HS-5 (cell line): ENCODE measurements at regions not wholly inside any gene's neighbourhood (a gene's known extent, or its start where the extent isn't known, plus 50 kb on each side); places are given as distances from the start of the nearest gene placed in this dataset.
"Not testable (repeated sequence)": the region's sequence is repeated elsewhere in the genome, so short reads cannot be mapped to it uniquely, and the experiment has no call there.

Experiments used
- DNase-seq: peaks from one replicate; pipeline ENCODE4 v3.0.0-alpha.2; 2012; ENCODE audit warnings: low read depth

- not testable (repeated sequence) for DNase-seq
These were observed 294.7 kb upstream of the TEKT4 start for GRCh38 chr2:94576486-94576885.

GRCh38 chr2:94577160-94577559 is 294.1 kb upstream of the TEKT4 start:
- DNase-seq, result peak; percentile 16

DNA sequence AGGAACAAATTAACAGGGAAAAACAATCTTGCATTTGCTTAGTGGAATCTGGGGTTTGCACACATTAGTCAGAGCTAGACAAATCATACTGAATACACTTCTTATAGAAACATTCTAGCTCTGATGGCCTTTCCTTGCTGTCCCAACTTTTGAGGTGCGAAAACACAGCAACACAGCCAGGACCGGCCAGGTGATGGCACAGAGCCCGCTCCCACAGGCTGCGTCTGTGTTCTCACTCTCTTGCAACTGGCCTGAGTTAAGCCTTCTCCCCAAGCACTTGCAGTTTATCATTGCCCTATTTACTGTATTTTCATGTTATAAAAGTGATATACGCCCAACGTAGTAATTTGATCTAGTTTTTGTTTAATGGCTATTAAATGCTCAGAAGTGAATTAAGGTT is 292.0 kb upstream of the TEKT4 start:
- not testable (repeated sequence) for DNase-seq

- DNase-seq, result peak; percentile 4
These were observed 288.0 kb upstream of the TEKT4 start for GRCh38 chr2:94583081-94583723.

GRCh38 chr2:94584569-94584968 is 286.7 kb upstream of the TEKT4 start:
- not testable (repeated sequence) for DNase-seq

DNA sequence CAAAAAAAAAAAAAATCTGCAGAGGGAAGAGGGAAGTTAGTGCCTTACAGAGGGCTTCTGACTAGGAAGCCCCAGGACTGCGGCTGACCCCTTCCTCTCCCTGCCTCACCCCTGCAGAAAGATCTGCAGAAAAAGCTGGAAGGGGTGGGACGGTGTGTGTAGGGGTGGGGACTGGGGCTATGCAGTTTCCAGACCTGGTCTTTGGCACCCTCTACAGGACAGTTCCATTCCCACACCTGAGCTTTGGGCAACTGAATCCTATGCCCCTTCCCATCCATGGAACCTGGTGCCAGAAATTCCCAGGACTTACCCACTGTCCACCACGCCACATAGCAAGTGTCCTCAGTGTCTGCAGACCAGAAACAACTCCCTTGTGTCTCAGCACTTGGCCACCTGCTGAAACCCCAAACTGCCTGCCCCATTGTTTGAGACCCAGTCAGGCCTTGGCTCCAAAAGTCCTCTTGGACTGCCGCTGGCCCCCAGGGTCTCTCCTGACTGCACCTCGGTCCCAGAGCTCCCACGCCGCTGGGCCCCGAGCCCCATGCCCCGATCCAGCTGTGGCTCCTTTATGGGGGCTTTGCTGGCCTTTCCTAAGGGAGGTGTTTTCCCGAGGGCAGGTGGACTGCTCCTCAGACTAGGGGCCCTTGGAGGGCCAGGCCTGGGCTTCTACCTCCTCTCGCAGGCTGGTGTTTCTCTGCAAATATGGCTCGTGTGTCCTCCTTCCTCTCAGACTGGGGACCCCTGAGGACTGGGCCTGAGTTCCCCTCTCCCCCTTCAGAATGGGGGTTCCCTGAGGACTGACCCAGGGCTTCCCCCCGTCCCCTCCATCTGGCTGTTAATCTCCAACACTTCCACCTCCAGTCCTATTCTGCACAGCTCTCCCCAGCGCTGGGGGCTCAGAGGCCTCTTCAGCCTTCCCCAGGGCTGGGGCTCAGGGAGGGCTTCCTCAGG is 284.9 kb upstream of the TEKT4 start:
- peak; percentile 0 for DNase-seq

GRCh38 chr2:94587042-94587441 is 284.2 kb upstream of the TEKT4 start:
- DNase-seq, result not testable (repeated sequence)

DNA sequence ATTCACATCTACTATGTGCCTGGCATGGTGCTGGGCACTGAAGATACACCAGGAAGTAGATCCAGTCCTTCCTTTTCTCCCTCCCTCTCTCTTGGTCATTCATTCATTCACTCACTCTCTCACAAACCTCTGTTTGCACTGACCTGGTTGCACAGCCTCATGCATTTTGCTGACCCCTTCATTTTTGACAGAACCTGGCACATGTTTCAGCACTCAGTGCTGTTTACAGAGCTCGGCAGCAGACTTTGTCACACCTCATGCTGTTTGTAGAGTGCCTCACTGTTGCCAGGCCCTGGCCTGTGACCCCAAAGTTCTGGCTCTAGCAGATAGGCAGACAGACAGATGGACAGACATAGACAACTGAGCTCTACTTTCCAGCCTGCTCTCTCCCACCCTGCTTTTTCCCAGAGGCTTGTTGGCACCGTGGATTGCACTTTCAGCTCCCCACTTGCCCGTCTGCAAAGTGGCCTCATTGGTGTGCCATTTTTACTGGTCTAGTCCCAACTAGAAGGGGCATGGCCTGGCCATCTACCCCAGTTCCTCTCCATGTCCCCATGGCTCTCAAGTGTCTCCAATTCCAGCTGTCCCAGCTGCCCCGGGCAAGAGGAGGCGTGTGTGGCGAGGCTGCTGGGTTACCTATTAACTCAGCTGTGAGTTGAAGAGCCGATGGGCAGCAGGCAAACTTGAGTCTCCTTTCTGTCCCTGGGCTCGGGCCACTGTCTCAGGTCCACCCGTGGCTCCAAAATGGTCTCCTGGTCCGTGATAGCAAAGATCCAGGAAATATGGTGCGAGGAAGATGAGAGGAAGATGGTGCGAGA is 277.0 kb upstream of the TEKT4 start:
- DNase-seq, result not testable (repeated sequence)

DNA sequence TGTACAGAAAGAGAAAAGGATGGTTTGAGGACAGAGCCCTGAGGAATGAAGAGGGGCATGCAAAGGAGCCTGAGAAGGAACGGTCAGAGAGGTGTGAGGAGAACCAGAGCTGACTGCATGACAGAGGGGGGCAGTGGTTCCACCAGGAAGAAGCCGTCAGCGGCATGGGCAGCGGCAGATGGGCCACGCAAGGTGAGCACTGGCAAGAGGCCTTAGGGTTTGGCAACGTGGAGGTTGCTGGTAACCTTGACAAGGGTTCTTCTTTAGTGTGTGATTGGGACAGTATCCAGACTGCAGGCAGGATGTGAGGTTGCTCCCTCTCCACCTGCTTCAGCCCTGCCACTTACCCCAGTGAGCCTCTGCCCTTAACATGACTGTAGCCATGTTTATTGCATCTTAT is 275.3 kb upstream of the TEKT4 start:
- not testable (repeated sequence) for DNase-seq

DNA sequence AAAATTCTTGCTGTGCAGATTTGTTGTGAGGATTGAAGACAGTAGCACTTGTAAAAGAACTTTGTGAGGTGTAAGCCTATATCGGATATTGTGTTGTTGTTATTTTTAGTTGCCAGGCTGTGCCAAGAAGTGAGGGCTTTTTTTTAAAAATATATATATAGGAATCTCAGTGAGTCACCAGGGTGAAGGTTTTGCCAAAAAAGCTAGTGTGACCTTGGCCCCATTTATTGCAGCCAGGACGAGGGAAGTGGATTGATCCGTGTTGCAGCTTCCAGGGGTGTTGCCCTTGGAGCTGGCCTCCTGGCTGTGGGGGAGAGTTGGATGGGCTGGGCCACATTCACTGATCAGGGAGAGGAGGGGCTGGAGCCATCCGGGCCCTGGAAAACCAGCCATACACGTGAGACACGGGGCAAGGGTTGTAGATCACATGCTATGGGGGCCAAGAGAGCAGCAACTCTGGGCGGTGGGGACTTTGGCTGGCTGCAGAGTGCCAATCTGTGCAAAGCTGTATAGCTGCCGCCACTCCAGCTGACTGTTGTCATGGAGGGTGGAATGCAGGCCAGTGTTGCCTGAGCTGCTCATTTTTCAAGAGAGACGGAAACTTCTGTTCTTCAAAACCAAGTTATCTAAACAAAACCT is 273.0 kb upstream of the TEKT4 start:
- not testable (repeated sequence) for DNase-seq

- not testable (repeated sequence) for DNase-seq
These were observed 270.3 kb upstream of the TEKT4 start for GRCh38 chr2:94600929-94601328.

GRCh38 chr2:94602466-94602865 is 268.8 kb upstream of the TEKT4 start:
- no peak for DNase-seq

DNA sequence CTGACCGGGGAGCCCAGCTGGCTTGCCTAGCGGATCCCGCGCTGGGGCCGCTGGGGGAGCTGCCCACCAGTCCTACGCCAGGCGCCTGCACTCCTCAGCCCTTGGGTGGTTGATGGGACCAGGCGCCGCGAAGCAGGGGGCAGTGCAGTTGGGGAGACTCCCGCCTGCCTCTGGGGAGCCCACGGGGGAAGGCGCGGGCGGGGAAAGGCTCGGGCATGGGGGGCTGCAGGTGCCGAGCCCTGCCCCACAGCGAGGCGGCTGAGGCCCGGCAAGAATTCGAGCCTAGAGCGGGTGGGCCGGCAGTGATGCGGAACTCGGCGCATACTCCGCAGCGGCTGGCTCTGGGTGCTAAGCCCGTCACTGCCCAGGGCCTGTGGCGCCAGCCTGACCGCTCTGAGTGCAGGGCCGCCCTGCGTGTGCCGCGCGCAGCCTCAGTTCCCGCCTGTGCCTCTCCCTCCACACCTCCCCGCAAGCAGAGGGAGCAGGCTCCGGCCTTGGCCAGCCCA is 249.1 kb upstream of the TEKT4 start:
- DNase-seq, result no peak

- DNase-seq, result not testable (repeated sequence)
These were observed 242.3 kb upstream of the TEKT4 start for GRCh38 chr2:94628953-94629352.

GRCh38 chr2:94641397-94641796 is 229.8 kb upstream of the TEKT4 start:
- not testable (repeated sequence) for DNase-seq

- not testable (repeated sequence) for DNase-seq
These were observed 219.1 kb upstream of the TEKT4 start for GRCh38 chr2:94652131-94652530.

- DNase-seq, result not testable (repeated sequence)
These were observed 201.4 kb upstream of the TEKT4 start for GRCh38 chr2:94669858-94670257.

GRCh38 chr2:94694236-94694635 is 177.0 kb upstream of the TEKT4 start:
- not testable (repeated sequence) for DNase-seq

GRCh38 chr2:94708982-94709381 is 162.2 kb upstream of the TEKT4 start:
- not testable (repeated sequence) for DNase-seq

DNA sequence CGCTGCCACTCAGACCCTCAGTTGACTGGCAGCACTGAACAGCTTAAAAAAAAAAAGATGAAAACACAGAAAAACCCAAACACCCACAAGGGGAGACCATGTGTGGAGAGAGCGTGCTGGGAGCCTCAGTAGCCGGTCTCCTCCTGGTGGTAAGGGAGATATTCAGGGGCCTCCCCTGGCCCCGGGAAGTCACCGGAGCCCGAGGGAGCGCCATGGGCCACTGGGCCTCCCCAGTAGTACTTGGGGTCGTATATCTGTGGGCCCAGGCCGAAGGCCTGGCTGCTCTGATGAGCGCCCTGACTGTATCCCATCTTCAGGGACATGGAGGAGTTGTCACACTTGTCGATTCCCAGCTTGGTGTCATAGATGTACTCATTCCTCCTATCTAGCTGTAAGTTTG is 145.7 kb upstream of the TEKT4 start:
- DNase-seq, result no peak

- DNase-seq, result not testable (repeated sequence)
These were observed 135.7 kb upstream of the TEKT4 start for GRCh38 chr2:94735536-94735935.
